UCSD-AML1 (cell line): ENCODE measurements at regions not wholly inside any gene's neighbourhood (a gene's known extent, or its start where the extent isn't known, plus 50 kb on each side); places are given as distances from the start of the nearest gene placed in this dataset.
A peak's percentile ranks its signal among the peaks of the same experiment; 100 is the strongest.

Experiments used
- DNase-seq: peaks from one replicate; lab custom pipeline; 2025; ENCODE audit not compliant: unreplicated experiment; lab: John Stamatoyannopoulos, UW

- no peak for DNase-seq
Measured at GRCh38 chr5:33237471-33237870, 203.3 kb upstream of the TARS1 start.

- DNase-seq, result no peak
Measured at GRCh38 chr5:33238826-33239695, 201.7 kb upstream of the TARS1 start.

GRCh38 chr5:33240558-33240957 is 200.2 kb upstream of the TARS1 start:
- no peak for DNase-seq

GRCh38 chr5:33241802-33242201 is 199.0 kb upstream of the TARS1 start:
- peak; percentile 63 for DNase-seq

GRCh38 chr5:33242277-33242676 is 198.5 kb upstream of the TARS1 start:
- DNase-seq, result no peak

- DNase-seq, result no peak
Measured at GRCh38 chr5:33244441-33245150, 196.2 kb upstream of the TARS1 start.

- DNase-seq, result no peak
Measured at GRCh38 chr5:33254579-33254978, 186.2 kb upstream of the TARS1 start.

GRCh38 chr5:33257807-33258429 is 182.8 kb upstream of the TARS1 start:
- DNase-seq, result no peak

GRCh38 chr5:33258553-33258952 is 182.2 kb upstream of the TARS1 start:
- DNase-seq, result no peak

GRCh38 chr5:33260098-33260497 is 180.7 kb upstream of the TARS1 start:
- no peak for DNase-seq

GRCh38 chr5:33261305-33261704 is 179.5 kb upstream of the TARS1 start:
- no peak for DNase-seq

GRCh38 chr5:33261747-33262146 is 179.0 kb upstream of the TARS1 start:
- DNase-seq, result no peak

- no peak for DNase-seq
Measured at GRCh38 chr5:33267801-33268200, 173.0 kb upstream of the TARS1 start.

GRCh38 chr5:33268374-33268773 is 172.4 kb upstream of the TARS1 start:
- no peak for DNase-seq

- no peak for DNase-seq
Measured at GRCh38 chr5:33270671-33271070, 170.1 kb upstream of the TARS1 start.

GRCh38 chr5:33271606-33272005 is 169.2 kb upstream of the TARS1 start:
- DNase-seq, result no peak

- no peak for DNase-seq
Measured at GRCh38 chr5:33272288-33272687, 168.5 kb upstream of the TARS1 start.

GRCh38 chr5:33273985-33274384 is 166.8 kb upstream of the TARS1 start:
- no peak for DNase-seq

GRCh38 chr5:33275391-33275790 is 165.4 kb upstream of the TARS1 start:
- no peak for DNase-seq

GRCh38 chr5:33275921-33276627 is 164.7 kb upstream of the TARS1 start:
- no peak for DNase-seq

GRCh38 chr5:33276628-33276950 is 164.2 kb upstream of the TARS1 start:
- DNase-seq, result no peak
